Gastroesophageal sphincter (tissue), 4 donors: ENCODE measurements at regions not wholly inside any gene's neighbourhood (a gene's known extent, or its start where the extent isn't known, plus 50 kb on each side); places are given as distances from the start of the nearest gene placed in this dataset.

Experiments
- ATAC-seq: fragments of 150-250 bp; one replicate; pipeline ENCODE4 v1.9.1; 2016; ENCODE audit warnings: mild to moderate bottlenecking, moderate library complexity
- H3K27ac ChIP-seq, 4 donors: fragments of 200-600 bp; sonication (generic) in 3 of 4; 1 replicate in 3 of 4; 2 replicates in 1 of 4; pipeline ENCODE4 v1.5.1; 2016 to 2019
- H3K27me3 ChIP-seq: fragments of 200-600 bp; sonication (generic); one replicate; pipeline ENCODE4 v1.5.1; 2019
- H3K36me3 ChIP-seq, 2 donors: fragments of 200-600 bp; sonication (generic); one replicate each; pipeline ENCODE4 v1.5.1; 2019; ENCODE audit warnings: control low read depth in 1 of 2
- H3K4me1 ChIP-seq, 3 donors: fragments of 200-600 bp; sonication (generic); 1 replicate in 2 of 3; 2 replicates in 1 of 3; pipeline ENCODE4 v1.5.1; 2016 to 2019; ENCODE audit warnings: control low read depth in 2 of 3
- H3K4me3 ChIP-seq, 2 donors: fragments of 200-600 bp; sonication (generic); one replicate each; pipeline ENCODE4 v1.5.1; 2019; ENCODE audit warnings: mild to moderate bottlenecking in 1 of 2, moderate library complexity in 1 of 2
- H3K9me3 ChIP-seq, 3 donors: fragments of 200-600 bp; sonication (generic); one replicate each; pipeline ENCODE4 v1.5.1; 2017 to 2019; ENCODE audit warnings: control low read depth in 2 of 3
- CTCF ChIP-seq, 4 experiments: fragments of 200-600 bp in 2 of 4; fragments of 450-650 bp in 2 of 4; sonication (generic) in 1 of 4; IDR thresholded peaks; one replicate each; pipeline ENCODE4 v1.5.1; 2017 to 2019; ENCODE audit warnings: antibody characterized with exemption in 4 of 4, mild to moderate bottlenecking in 2 of 4, moderate library complexity in 2 of 4
- EP300 ChIP-seq: sonication (generic); formaldehyde crosslinking; IDR thresholded peaks from one replicate; pipeline ENCODE4 v1.6.1; 2017; ENCODE audit warnings: antibody characterized with exemption, mild to moderate bottlenecking
- POLR2A ChIP-seq, 2 donors: fragments of 450-650 bp; IDR thresholded peaks; one replicate each; pipeline ENCODE4 v1.6.1; 2017; ENCODE audit warnings: antibody characterized with exemption in 2 of 2, mild to moderate bottlenecking in 2 of 2, moderate library complexity in 1 of 2
- POLR2AphosphoS5 ChIP-seq: sonication (generic); formaldehyde crosslinking; IDR thresholded peaks from one replicate; pipeline ENCODE4 v1.6.1; 2017; ENCODE audit warnings: antibody characterized with exemption
- WGBS, 2 donors: methylation state at CpG; one replicate each; pipeline ENCODE4 v1.1.5; 2018; ENCODE audit warnings: low coverage in 1 of 2; 5-methylcytosine and 5-hydroxymethylcytosine counted together

- peak; percentile 59 for ATAC-seq
- Histone ChIP-seq H3K27me3 (no peaks in the 10 kb centered on the region), H3K4me3 (no peak overlapping the region), H3K4me1 (peaks cover 7 to 50% (median 8%) of the 10 kb centered on the region in 3 donors), H3K36me3 (no peaks in the 10 kb centered on the region), H3K9me3 (no peaks in the 10 kb centered on the region), H3K27ac (peak overlapping the region; percentile 48 to 87 (median 79))
- 10 to 30% methylated on average over 5 of the region's 5 CpGs for WGBS, 2 donors
- TF ChIP-seq EP300 (no peak), POLR2A (IDR thresholded peaks at IDR 0.05) (no peak), CTCF (IDR thresholded peaks at IDR 0.05) (no peak), POLR2AphosphoS5 (no peak)
These were observed 131.2 kb upstream of the PCDH18 start for GRCh38 chr4:137663251-137664045.

GRCh38 chr4:137661693-137662092 lies 129.4 kb upstream of the PCDH18 start:
- ATAC-seq = no peak
- peaks cover 7 to 50% (median 8%) of the 10 kb centered on the region in 3 donors for H3K4me1 ChIP-seq

GRCh38 chr4:137660211-137660610 lies 127.9 kb upstream of the PCDH18 start:
- Histone ChIP-seq H3K27me3 (no peaks in the 10 kb centered on the region), H3K27ac (peak overlapping the region in 1 of 4 donors; percentile 33), H3K4me1 (peaks cover 7 to 49% (median 8%) of the 10 kb centered on the region in 3 donors), H3K4me3 (no peak overlapping the region), H3K9me3 (no peaks in the 10 kb centered on the region), H3K36me3 (no peaks in the 10 kb centered on the region)
- ATAC-seq = no peak
- WGBS, 2 donors = 83 to 87% methylated on average over 4 of the region's 4 CpGs
- TF ChIP-seq POLR2AphosphoS5 (no peak), POLR2A (IDR thresholded peaks at IDR 0.05) (no peak), CTCF (IDR thresholded peaks at IDR 0.05) (no peak), EP300 (no peak)

More at GRCh38 chr4:137661693-137662092, 129.4 kb upstream of the PCDH18 start:
- TF ChIP-seq EP300 (no peak), POLR2A (IDR thresholded peaks at IDR 0.05) (no peak), CTCF (IDR thresholded peaks at IDR 0.05) (no peak), POLR2AphosphoS5 (no peak)
- 97 to 100% methylated on average over 2 of the region's 2 CpGs for WGBS, 2 donors
- H3K27me3 ChIP-seq = no peaks in the 10 kb centered on the region
- no peaks in the 10 kb centered on the region for H3K36me3 ChIP-seq
- no peaks in the 10 kb centered on the region for H3K9me3 ChIP-seq
- peak overlapping the region in 3 of 4 donors; percentile 52 to 80 (median 78) for H3K27ac ChIP-seq
- H3K4me3 ChIP-seq = no peak overlapping the region

- H3K27me3 ChIP-seq = no peaks in the 10 kb centered on the region
- no peak for ATAC-seq
- no peak overlapping the region for H3K27ac ChIP-seq
- H3K4me3 ChIP-seq = no peak overlapping the region
- TF ChIP-seq CTCF (IDR thresholded peaks at IDR 0.05) (no peak), POLR2AphosphoS5 (no peak), POLR2A (IDR thresholded peaks at IDR 0.05) (no peak), EP300 (no peak)
- no peaks in the 10 kb centered on the region for H3K36me3 ChIP-seq
- peaks cover 2 to 41% (median 7%) of the 10 kb centered on the region in 3 donors for H3K4me1 ChIP-seq
- 17 to 32% methylated on average over 1 of the region's 1 CpG for WGBS, 2 donors
- no peaks in the 10 kb centered on the region for H3K9me3 ChIP-seq
These were observed 127.1 kb upstream of the PCDH18 start for GRCh38 chr4:137659431-137659830.

GRCh38 chr4:137656661-137657060 lies 124.4 kb upstream of the PCDH18 start:
- no peaks in the 10 kb centered on the region for H3K36me3 ChIP-seq
- WGBS, 2 donors = 57 to 83% methylated on average over 1 to 2 of the region's 2 CpGs
- H3K4me1 ChIP-seq = peaks cover 0 to 17% (median 0%) of the 10 kb centered on the region in 3 donors
- no peak overlapping the region for H3K4me3 ChIP-seq
- H3K27me3 ChIP-seq = no peaks in the 10 kb centered on the region
- ATAC-seq = no peak
- no peaks in the 10 kb centered on the region for H3K9me3 ChIP-seq
- no peak overlapping the region for H3K27ac ChIP-seq
- TF ChIP-seq POLR2A (IDR thresholded peaks at IDR 0.05) (no peak), EP300 (no peak), POLR2AphosphoS5 (no peak), CTCF (IDR thresholded peaks at IDR 0.05) (no peak)
